Endothelial cell of umbilical vein (primary cell): ENCODE measurements at regions not wholly inside any gene's neighbourhood (a gene's known extent, or its start where the extent isn't known, plus 50 kb on each side); places are given as distances from the start of the nearest gene placed in this dataset.

Source experiments
- BruUV-seq: library from RNA; stranded (reverse); fragments of 400-500 nt; replicated peaks from 2 replicates; lab custom pipeline; 2021; lab: Mats Ljungman, UMichigan
- CTCF ChIA-PET: fragments of 300-600, 350-600 bp; sonication (Branson Sonifier 250); formaldehyde crosslinking; loops from one replicate; lab custom pipeline; 2021; ENCODE audit warnings: antibody characterized with exemption, inconsistent platforms; lab: Charles Lee
- POLR2A ChIA-PET: fragments of 300-600, 350-600 bp; sonication (Branson Sonifier 250); formaldehyde crosslinking; loops from one replicate; lab custom pipeline; 2021; ENCODE audit warnings: antibody characterized with exemption, inconsistent platforms; lab: Charles Lee
- DNase-seq: peaks from one replicate; pipeline ENCODE4 v3.0.0-alpha.2; 2011; ENCODE audit warnings: low read depth, low spot score
- FAIRE-seq: peaks from 2 replicates; lab custom pipeline; 2011; peaks lifted over from hg19 to GRCh38; lab: Jason Lieb, UNC
- H2AFZ ChIP-seq: 2 replicates; pipeline ENCODE4 v1.6.0; 2012; ENCODE audit warnings: low read depth, low read length, control low read depth, inconsistent platforms
- H3K27ac ChIP-seq: 2 replicates; pipeline ENCODE4 v1.5.1; 2011; ENCODE audit warnings: low read depth, mild to moderate bottlenecking, control low read depth, low read length, moderate library complexity; ENCODE audit not compliant: insufficient read depth
- H3K27me3 ChIP-seq, 2 experiments: 2 replicates each; pipeline versions ENCODE4 v1.6.0 to v1.6.1; 2011; ENCODE audit warnings: low read length in 2 of 2, mixed read lengths in 1 of 2; ENCODE audit not compliant: control insufficient read depth in 2 of 2, insufficient read depth in 2 of 2
- H3K36me3 ChIP-seq, 2 experiments: 2 replicates in 1 of 2; 3 replicates in 1 of 2; pipeline ENCODE4 v1.5.1; 2011; ENCODE audit warnings: low read length in 2 of 2, mild to moderate bottlenecking in 1 of 2, moderate library complexity in 1 of 2; ENCODE audit not compliant: control insufficient read depth in 2 of 2, insufficient read depth in 2 of 2; ENCODE audit errors: extremely low read depth in 1 of 2
- H3K4me1 ChIP-seq: 3 replicates; pipeline ENCODE4 v1.5.1; 2011; ENCODE audit warnings: mild to moderate bottlenecking, low read length; ENCODE audit not compliant: control insufficient read depth, insufficient read depth; ENCODE audit errors: extremely low read depth
- H3K4me2 ChIP-seq: 2 replicates; pipeline ENCODE4 v1.6.1; 2011; ENCODE audit warnings: low read length, control low read depth, mixed read lengths; ENCODE audit not compliant: insufficient read depth
- H3K4me3 ChIP-seq, 3 experiments: fragments of 200-600 bp in 1 of 3; sonication (generic), shearing (Covaris generic) in 1 of 3; replicated peaks in 1 of 3; 2 replicates each; pipeline ENCODE4 v1.5.1; 2011 to 2016; ENCODE audit warnings: control low read depth in 3 of 3, low read length in 3 of 3, mild to moderate bottlenecking in 2 of 3, inconsistent platforms in 1 of 3, low read depth in 1 of 3, moderate library complexity in 1 of 3; ENCODE audit not compliant: insufficient read depth in 1 of 3
- H3K79me2 ChIP-seq: 2 replicates; pipeline ENCODE4 v1.6.0; 2012; ENCODE audit warnings: low read length, inconsistent platforms; ENCODE audit not compliant: control insufficient read depth, insufficient read depth
- H3K9ac ChIP-seq: replicated peaks from 2 replicates; pipeline ENCODE3; 2011; ENCODE audit warnings: low read length, control low read depth; ENCODE audit not compliant: insufficient read depth; ENCODE audit errors: extremely low read depth
- H3K9me1 ChIP-seq: replicated peaks from 3 replicates; pipeline ENCODE4 v1.6.0; 2011; ENCODE audit warnings: mild to moderate bottlenecking, low read length; ENCODE audit not compliant: control insufficient read depth, insufficient read depth; ENCODE audit errors: extremely low read depth
- H3K9me3 ChIP-seq: replicated peaks from 2 replicates; pipeline ENCODE4 v1.5.1; 2012; ENCODE audit warnings: low read length, inconsistent platforms; ENCODE audit not compliant: control insufficient read depth, insufficient read depth
- H4K20me1 ChIP-seq: replicated peaks from 2 replicates; pipeline ENCODE3; 2011; ENCODE audit warnings: mild to moderate bottlenecking, low read length; ENCODE audit not compliant: control insufficient read depth, insufficient read depth; ENCODE audit errors: extremely low read depth
- CTCF ChIP-seq, 2 donors: IDR thresholded peaks; 1 replicate in 1 of 2; 2 replicates in 1 of 2; pipeline ENCODE4 v1.5.1; 2011; ENCODE audit warnings: low read length in 2 of 2, mild to moderate bottlenecking in 2 of 2, moderate library complexity in 2 of 2, control low read depth in 1 of 2, inconsistent platforms in 1 of 2, low read depth in 1 of 2; ENCODE audit not compliant: insufficient read depth in 1 of 2; ENCODE audit errors: extremely low read depth in 1 of 2
- JUN ChIP-seq: IDR thresholded peaks from 2 replicates; pipeline ENCODE4 v1.6.1; 2011; ENCODE audit warnings: borderline replicate concordance, low read depth; ENCODE audit not compliant: insufficient read length, insufficient read depth
- POLR2A ChIP-seq: IDR thresholded peaks from 2 replicates; pipeline ENCODE4 v1.6.1; 2012; ENCODE audit warnings: low read depth, mild to moderate bottlenecking, control low read depth, low read length
- dilution Hi-C: fragments of 300-500 bp; cut with MboI; formaldehyde crosslinking; loops from one replicate; pipeline ENCODE4 v1.15.0; 2019; ENCODE audit warnings: low sequenced_read_pairs; ENCODE audit not compliant: extremely low pct_ligation_motif_present
- intact Hi-C: fragments of 100-400 bp; cut with micrococcal nuclease; formaldehyde crosslinking; loops from one replicate; pipeline ENCODE4 v1.10.0; 2022

GRCh38 chr4:137065311-137065710 is 467.0 kb downstream of the PCDH18 start:
- CTCF ChIA-PET, result no interaction called here
- Histone ChIP-seq H3K27ac (no peak overlapping the region), H3K36me3 (no peaks in the 10 kb centered on the region), H3K9me1 (no peaks in the 10 kb centered on the region), H3K9ac (no peak overlapping the region), H3K4me2 (no peak overlapping the region), H3K4me3 (no peak overlapping the region), H4K20me1 (no peaks in the 10 kb centered on the region), H3K79me2 (no peaks in the 10 kb centered on the region), H2AFZ (no peak overlapping the region), H3K27me3 (no peaks in the 10 kb centered on the region), H3K4me1 (no peaks in the 10 kb centered on the region), H3K9me3 (no peaks in the 10 kb centered on the region)
- intact Hi-C loops (no loop called here), dilution Hi-C loops (no loop called here)
- TF ChIP-seq POLR2A (no peak), CTCF (IDR thresholded peaks at IDR 0.05; ENCODE audit: extremely low read depth in 1 of 2, insufficient read depth in 1 of 2, low read depth in 1 of 2, low read length in 2 of 2) (no peak)
- no TSS peak for BruUV-seq
- POLR2A ChIA-PET, result no interaction called here
- no peak for FAIRE-seq
- DNase-seq, result no peak

- no peaks in the 10 kb centered on the region for H3K36me3 ChIP-seq
- no peak overlapping the region for H3K9ac ChIP-seq
- H3K9me3 ChIP-seq, result no peaks in the 10 kb centered on the region
- intact Hi-C loops (no loop called here), dilution Hi-C loops (no loop called here)
- ChIA-PET CTCF (no interaction called here), POLR2A (no interaction called here)
- DNase-seq (no peak), FAIRE-seq (no peak)
- no peaks in the 10 kb centered on the region for H3K4me1 ChIP-seq
- H3K4me3 ChIP-seq, result no peak overlapping the region
- TF ChIP-seq CTCF (IDR thresholded peaks at IDR 0.05; ENCODE audit: extremely low read depth in 1 of 2, insufficient read depth in 1 of 2, low read depth in 1 of 2, low read length in 2 of 2) (no peak), JUN (peak; percentile 10)
- H3K27me3 ChIP-seq, result no peaks in the 10 kb centered on the region
- H3K79me2 ChIP-seq, result no peaks in the 10 kb centered on the region
- H3K9me1 ChIP-seq, result no peaks in the 10 kb centered on the region
- no peaks in the 10 kb centered on the region for H4K20me1 ChIP-seq
- no TSS peak for BruUV-seq
- no peak overlapping the region for H3K4me2 ChIP-seq
- no peak overlapping the region for H3K27ac ChIP-seq
- H2AFZ ChIP-seq, result no peak overlapping the region
These were observed 468.3 kb downstream of the PCDH18 start for GRCh38 chr4:137063961-137064360.
